ENCODE measurements at regions not wholly inside any gene's neighbourhood (a gene's known extent, or its start where the extent isn't known, plus 50 kb on each side); places are given as distances from the start of the nearest gene placed in this dataset.

- no peak for TF ChIP-seq EZH2 (IDR thresholded peaks at IDR 0.05; ENCODE audit: insufficient read depth, poor library complexity, severe bottlenecking)
- no peak for TF ChIP-seq EZH2phosphoT487 (IDR thresholded peaks at IDR 0.05; ENCODE audit: insufficient read depth, low read depth)
Measured at GRCh38 chr5:97425511-97425910, 242.5 kb upstream of the RIOK2 start.

Measured in GM23248 (cell line).